ENCODE measurements at regions not wholly inside any gene's neighbourhood (a gene's known extent, or its start where the extent isn't known, plus 50 kb on each side); places are given as distances from the start of the nearest gene placed in this dataset.

DNA sequence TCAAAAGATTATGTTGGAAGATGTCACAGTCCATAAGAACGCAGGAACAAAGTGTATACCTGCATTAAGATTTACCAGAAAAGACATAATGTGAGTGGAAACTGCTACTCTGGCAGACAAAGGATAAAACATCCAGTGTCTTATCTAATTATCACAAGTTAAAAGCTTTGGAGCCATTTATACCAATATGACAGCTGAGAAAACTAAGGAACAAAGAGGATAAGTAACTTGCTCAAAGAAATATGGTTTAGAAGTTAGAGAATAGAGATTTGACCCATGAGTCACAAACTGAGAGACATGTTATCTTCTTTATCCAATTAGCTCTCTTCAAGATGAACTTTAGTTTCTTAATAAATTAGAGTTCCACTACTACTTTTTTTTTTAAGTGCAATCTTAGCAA lies 1473.7 kb downstream of the OTOL1 start:
- CTCF ChIA-PET, result no interaction called here
- TF ChIP-seq SOX15 (CRISPR knock-in tag; IDR thresholded peaks at IDR 0.05), result no peak
- no peak for TF ChIP-seq ZNF423 (CRISPR knock-in tag; IDR thresholded peaks at IDR 0.05)
- TF ChIP-seq, protein P1, sequence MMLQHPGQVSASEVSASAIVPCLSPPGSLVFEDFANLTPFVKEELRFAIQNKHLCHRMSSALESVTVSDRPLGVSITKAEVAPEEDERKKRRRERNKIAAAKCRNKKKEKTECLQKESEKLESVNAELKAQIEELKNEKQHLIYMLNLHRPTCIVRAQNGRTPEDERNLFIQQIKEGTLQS (CRISPR knock-in tag; conservative IDR thresholded peaks at IDR 0.05), result no peak
- no peak for TF ChIP-seq E2F1 (CRISPR knock-in tag; IDR thresholded peaks at IDR 0.05)
- TF ChIP-seq, protein P2, sequence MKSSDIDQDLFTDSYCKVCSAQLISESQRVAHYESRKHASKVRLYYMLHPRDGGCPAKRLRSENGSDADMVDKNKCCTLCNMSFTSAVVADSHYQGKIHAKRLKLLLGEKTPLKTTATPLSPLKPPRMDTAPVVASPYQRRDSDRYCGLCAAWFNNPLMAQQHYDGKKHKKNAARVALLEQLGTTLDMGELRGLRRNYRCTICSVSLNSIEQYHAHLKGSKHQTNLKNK (CRISPR knock-in tag; IDR thresholded peaks at IDR 0.05), result no peak
- no peak for TF ChIP-seq KAT7 (CRISPR knock-in tag; IDR thresholded peaks at IDR 0.05; ENCODE audit: borderline replicate concordance)
- TF ChIP-seq ETV6 (CRISPR knock-in tag; IDR thresholded peaks at IDR 0.05), result no peak
- no peak for TF ChIP-seq ZNF416 (CRISPR knock-in tag; IDR thresholded peaks at IDR 0.05)
- no peak overlapping the region for H3K27ac Mint-ChIP-seq
- no peak for DNase-seq (ENCODE audit: low spot score)
- H3K4me3 Mint-ChIP-seq, result no peak overlapping the region
- ATAC-seq, result no peak
- no peaks in the 10 kb centered on the region for H3K27me3 Mint-ChIP-seq (ENCODE audit: low read depth)
- H3K9me3 Mint-ChIP-seq, result peaks cover 38% of the 10 kb centered on the region
- POLR2A ChIA-PET, result no interaction called here
- peaks cover 20% of the 10 kb centered on the region for H3K36me3 Mint-ChIP-seq
- H3K4me1 Mint-ChIP-seq, result no peaks in the 10 kb centered on the region

GRCh38 chr3:162971715-162972114 lies 1475.1 kb downstream of the OTOL1 start:
- no peak for ATAC-seq
- CTCF ChIA-PET, result no interaction called here
- H3K36me3 Mint-ChIP-seq, result peaks cover 12% of the 10 kb centered on the region
- DNase-seq (ENCODE audit: low spot score), result no peak
- H3K27ac Mint-ChIP-seq, result no peak overlapping the region
- H3K27me3 Mint-ChIP-seq (ENCODE audit: low read depth), result no peaks in the 10 kb centered on the region
- peaks cover 29% of the 10 kb centered on the region for H3K9me3 Mint-ChIP-seq
- H3K4me3 Mint-ChIP-seq, result no peak overlapping the region
- no peaks in the 10 kb centered on the region for H3K4me1 Mint-ChIP-seq
- POLR2A ChIA-PET, result interaction anchor here (0.7 kb wide), 1 partner anchor 286 kb away, joined by 5 read pairs; no protein-coding TSS in a partner anchor
- TF ChIP-seq ZNF396 (CRISPR knock-in tag; IDR thresholded peaks at IDR 0.05; ENCODE audit: borderline replicate concordance) (no peak), ZNF416 (CRISPR knock-in tag; IDR thresholded peaks at IDR 0.05) (no peak), ESRRA (CRISPR knock-in tag; IDR thresholded peaks at IDR 0.05; ENCODE audit: borderline replicate concordance) (no peak), AR (CRISPR knock-in tag; IDR thresholded peaks at IDR 0.05) (no peak), OVOL2 (CRISPR knock-in tag; IDR thresholded peaks at IDR 0.05; ENCODE audit: borderline replicate concordance) (no peak), ZNF317 (CRISPR knock-in tag; IDR thresholded peaks at IDR 0.05; ENCODE audit: borderline replicate concordance, low read depth) (no peak), CREB1 (CRISPR knock-in tag; IDR thresholded peaks at IDR 0.05) (no peak), AFF4 (CRISPR knock-in tag; IDR thresholded peaks at IDR 0.05; ENCODE audit: borderline replicate concordance) (no peak), ARID4B (CRISPR knock-in tag; IDR thresholded peaks at IDR 0.05; ENCODE audit: borderline replicate concordance) (no peak), MYBL2 (CRISPR knock-in tag; IDR thresholded peaks at IDR 0.05) (no peak), E2F5 (CRISPR knock-in tag; IDR thresholded peaks at IDR 0.05) (no peak)
- TF ChIP-seq, protein P3, sequence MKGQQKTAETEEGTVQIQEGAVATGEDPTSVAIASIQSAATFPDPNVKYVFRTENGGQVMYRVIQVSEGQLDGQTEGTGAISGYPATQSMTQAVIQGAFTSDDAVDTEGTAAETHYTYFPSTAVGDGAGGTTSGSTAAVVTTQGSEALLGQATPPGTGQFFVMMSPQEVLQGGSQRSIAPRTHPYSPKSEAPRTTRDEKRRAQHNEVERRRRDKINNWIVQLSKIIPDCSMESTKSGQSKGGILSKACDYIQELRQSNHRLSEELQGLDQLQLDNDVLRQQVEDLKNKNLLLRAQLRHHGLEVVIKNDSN (CRISPR knock-in tag; IDR thresholded peaks at IDR 0.05), result no peak

Measured in WTC11 (cell line).